ENCODE measurements at regions not wholly inside any gene's neighbourhood (a gene's known extent, or its start where the extent isn't known, plus 50 kb on each side); places are given as distances from the start of the nearest gene placed in this dataset.

GRCh38 chr1:148264374-148265276 lies 112.5 kb upstream of the NBPF11 start:
- no peak for TF ChIP-seq CTCF (IDR thresholded peaks at IDR 0.05)
- TF ChIP-seq POLR2A (IDR thresholded peaks at IDR 0.05) = no peak
- TF ChIP-seq POLR2AphosphoS5 (IDR thresholded peaks at IDR 0.05) = no peak
